Hindlimb muscle (tissue), 1 donor: ENCODE measurements at regions not wholly inside any gene's neighbourhood (a gene's known extent, or its start where the extent isn't known, plus 50 kb on each side); places are given as distances from the start of the nearest gene placed in this dataset.

Source experiments
- DNase-seq: peaks from one replicate; pipeline ENCODE4 v3.0.0-alpha.2; 2013

- no peak for DNase-seq
Observed at GRCh38 chr6:40312213-40313015, 274.8 kb downstream of the LRFN2 start.

DNA sequence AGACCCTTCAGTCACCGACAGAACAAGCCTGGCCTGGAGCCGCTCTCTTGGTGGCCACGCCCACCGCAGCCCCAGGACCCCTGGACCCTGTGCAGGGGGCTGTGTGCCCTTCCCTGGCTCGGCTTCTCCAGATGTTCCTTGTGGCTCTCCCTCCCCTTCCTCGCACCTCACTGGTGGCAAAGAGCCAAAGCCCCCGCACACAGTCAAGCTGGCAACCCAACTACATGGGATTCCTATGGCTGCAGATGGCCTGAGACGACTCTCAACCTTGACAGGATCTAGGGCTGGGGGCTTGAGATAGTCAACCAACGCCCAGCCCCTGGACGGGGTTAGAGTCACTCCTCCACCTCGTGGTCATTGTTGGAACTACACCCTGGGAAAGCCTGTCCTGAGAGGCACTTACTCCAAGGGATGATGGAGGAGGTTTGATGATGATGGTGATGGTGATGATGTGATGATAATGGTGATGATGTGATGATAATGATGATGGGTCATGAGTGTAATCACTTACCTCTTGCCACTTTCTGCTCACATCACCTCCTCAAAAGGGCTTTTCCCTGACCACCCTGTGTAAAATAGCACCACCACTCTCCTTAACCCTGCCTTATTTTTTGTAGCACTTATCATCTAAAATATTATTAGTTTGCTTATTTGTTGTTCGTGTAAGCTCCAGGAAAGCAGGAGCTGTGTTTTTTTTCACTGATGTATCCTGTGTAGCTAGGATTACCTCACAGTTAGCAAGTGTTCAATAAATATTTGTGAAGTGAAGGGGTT, 278.4 kb downstream of the LRFN2 start:
- DNase-seq, result peak; percentile 46

GRCh38 chr6:40307712-40308111, 279.5 kb downstream of the LRFN2 start:
- DNase-seq, result no peak

GRCh38 chr6:40302856-40303454, 284.2 kb downstream of the LRFN2 start:
- no peak for DNase-seq

DNA sequence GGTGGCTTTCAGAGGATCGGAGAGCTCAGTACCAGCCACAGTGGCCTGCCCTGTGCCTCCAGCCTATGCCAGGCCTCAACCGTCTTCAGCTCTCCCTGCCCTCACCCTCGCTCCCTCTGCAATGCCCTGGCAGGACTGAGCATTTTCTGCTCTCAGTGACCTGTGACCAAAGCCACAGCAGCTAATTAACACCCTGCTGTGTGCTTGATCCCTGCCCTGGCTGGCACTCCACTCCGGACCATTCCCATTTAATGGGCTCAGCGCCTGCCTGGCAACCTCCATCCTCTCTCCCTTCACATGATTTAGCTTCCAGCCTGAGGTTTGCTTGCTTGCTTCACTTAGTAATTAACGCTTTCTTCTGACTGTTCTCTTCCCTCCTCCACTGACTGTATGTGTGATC, 287.5 kb downstream of the LRFN2 start:
- no peak for DNase-seq

DNA sequence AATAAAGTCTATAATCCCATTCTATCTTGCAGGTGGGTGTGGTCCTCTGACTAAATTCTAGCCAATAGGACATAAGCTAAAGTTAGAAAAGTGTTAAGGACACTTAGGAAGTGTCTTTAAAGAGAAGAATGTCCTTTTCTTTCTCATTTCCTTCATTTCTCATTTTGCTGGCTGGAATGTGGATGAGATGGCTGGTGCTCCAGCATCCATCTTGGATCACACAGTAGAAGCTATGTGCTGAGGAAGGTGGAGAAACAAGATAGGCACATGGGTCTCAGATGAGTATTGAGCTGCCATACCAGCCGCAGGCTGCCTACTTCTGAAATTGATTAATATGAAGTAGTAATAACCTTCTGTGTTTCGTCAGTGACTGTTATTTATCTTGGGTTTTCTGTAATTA, 289.0 kb downstream of the LRFN2 start:
- DNase-seq, result no peak

GRCh38 chr6:40295251-40295950, 291.8 kb downstream of the LRFN2 start:
- DNase-seq, result no peak

GRCh38 chr6:40293460-40294185, 293.5 kb downstream of the LRFN2 start:
- no peak for DNase-seq

GRCh38 chr6:40293060-40293459, 294.1 kb downstream of the LRFN2 start:
- no peak for DNase-seq

- no peak for DNase-seq
Observed at GRCh38 chr6:40290816-40291215, 296.3 kb downstream of the LRFN2 start.

DNA sequence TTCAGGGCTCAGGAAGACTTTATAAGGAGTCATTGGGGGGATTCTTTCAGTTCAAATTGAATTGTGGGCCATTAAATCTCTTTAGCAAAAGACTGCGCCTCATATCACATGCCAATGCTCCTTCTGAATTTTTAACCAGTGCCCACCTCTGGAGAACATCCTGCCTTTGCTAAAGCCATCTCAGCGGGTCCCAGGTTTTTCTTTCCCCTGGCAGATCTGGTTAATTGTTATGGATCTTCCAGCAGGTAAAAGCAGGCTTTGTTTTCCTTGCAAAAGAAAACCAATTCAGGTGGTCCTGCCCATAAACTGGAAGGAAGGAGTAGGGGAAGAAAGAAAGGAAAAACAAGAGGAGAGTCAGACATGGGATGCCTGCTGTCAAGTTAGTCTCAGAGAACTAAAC, 298.2 kb downstream of the LRFN2 start:
- no peak for DNase-seq

DNA sequence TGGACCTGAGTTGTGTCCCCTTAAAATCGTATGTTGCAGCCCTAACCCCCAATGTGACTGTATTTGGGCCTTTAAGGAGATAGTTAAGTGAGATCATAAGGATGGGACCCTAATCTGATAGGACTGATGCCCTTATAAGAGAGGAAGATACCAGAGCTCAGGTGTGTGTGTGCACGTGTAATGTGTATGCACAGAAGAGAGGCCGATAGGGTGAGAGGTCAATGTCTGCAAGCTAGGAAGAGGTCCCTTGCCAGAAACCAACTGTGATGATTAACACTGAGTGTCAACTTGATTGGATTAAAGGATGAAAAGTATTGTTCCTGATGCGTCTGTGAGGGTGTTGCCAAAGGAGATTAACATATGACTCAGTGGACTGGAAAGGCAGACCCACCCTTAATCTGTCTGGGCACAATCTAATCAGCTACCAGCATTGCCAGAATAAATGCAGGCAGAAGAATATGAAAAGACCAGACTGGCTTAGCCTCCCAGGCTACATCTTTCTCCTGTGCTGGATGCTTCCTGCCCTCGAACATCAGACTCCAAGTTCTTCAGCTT, 299.8 kb downstream of the LRFN2 start:
- DNase-seq, result no peak

GRCh38 chr6:40286721-40287120, 300.4 kb downstream of the LRFN2 start:
- DNase-seq, result no peak

DNA sequence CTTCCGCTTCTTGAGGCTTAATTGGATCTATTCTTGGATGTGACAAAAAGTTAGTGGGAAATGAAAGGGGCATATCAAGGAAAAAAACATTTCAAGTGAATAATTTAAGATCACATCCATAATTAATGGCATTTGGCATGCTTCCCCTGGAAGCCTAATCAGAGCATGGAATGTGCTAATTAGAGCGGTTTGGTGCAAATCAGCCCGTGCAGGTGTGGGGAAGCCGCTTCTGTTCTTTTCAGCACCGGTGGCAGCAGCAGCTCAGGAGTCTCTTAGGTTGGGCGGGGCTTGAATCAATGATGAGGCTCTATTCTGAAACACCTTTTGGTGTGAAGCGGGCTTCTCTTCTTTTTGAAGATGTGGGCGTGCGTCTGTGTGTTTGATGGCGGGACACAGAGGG, 301.2 kb downstream of the LRFN2 start:
- no peak for DNase-seq

- DNase-seq, result no peak
Observed at GRCh38 chr6:40285535-40285934, 301.6 kb downstream of the LRFN2 start.

DNA sequence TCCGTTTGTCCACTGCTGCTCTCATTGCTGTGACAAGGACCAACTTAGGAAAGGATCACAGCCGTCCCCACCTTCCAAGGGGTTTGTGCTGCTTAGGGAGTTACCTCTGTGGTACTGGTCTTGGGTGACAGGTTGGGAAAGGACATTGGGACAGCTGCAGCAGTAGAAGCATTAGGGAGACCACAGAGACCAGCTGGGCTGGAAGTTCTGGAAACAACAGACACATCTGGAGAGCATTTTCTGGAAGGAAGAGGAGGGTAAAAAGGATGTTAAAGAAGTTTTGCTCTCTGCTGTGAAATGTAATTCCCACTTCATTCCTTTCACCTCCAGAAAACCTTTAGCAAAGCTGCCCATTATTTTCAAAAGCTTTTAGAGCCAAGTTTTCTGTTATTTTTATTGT, 304.2 kb downstream of the LRFN2 start:
- peak; percentile 6 for DNase-seq

DNA sequence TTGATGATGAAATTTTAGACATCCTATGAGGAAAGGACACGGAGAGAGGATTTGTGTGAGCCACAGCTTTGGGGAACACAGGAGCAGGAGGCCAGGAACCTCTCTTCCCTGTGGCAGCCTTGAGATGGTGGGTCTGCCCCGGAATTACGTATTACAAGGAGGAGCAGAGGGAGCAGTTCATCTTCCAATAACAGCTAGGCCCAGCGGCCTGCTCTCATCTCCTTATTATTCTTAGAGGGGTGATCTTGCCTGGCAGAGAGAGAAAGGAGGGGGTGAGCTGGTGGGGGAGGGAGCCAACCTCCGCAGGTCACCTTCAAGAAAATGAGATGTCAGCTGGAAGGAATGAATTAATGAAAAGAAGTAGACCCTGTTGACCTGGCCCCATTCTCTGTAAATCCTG, 305.8 kb downstream of the LRFN2 start:
- no peak for DNase-seq

- no peak for DNase-seq
Observed at GRCh38 chr6:40280231-40280630, 306.9 kb downstream of the LRFN2 start.

GRCh38 chr6:40276141-40276540, 311.0 kb downstream of the LRFN2 start:
- no peak for DNase-seq

- no peak for DNase-seq
Observed at GRCh38 chr6:40274058-40274457, 313.1 kb downstream of the LRFN2 start.

DNA sequence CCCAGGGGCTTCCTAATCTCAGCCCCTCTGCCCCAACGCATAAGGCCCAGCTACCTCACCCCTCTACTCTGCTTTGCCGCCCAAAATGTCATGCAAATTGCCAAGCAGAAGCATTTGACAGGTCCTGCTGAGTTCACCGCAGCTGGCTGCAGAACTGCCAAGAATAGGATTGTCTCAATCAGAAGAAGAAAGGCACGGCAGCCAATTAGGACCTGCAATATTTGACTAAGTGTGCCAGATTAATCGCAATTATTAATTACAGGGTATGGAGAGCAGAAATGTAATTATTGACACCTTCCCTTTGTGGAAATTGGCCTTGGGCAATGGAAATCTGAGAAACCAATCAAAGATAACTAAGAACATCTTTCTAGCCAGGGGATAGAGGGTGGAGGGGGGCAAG, 318.6 kb downstream of the LRFN2 start:
- DNase-seq, result no peak

DNA sequence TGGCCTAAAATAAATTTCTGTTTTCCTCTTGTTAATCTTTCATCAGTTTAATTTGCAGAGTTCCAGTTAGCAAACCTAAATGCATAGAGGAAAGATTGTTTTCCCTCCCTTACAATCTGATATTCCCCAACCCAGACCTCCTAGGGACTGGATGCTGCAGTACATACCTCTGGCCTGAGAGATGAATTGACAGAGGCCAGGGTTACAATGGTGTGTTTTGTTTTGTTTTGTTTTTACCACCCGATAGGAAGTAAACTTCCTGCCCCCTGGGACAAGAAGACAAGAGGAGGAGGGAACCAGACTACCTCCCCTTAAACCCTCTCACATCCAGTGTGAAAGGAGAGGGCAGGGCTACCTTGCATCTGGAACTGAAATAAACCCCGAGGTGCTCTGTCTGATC, 319.0 kb downstream of the LRFN2 start:
- no peak for DNase-seq
